ENCODE measurements at regions not wholly inside any gene's neighbourhood (a gene's known extent, or its start where the extent isn't known, plus 50 kb on each side); places are given as distances from the start of the nearest gene placed in this dataset.

GRCh38 chr10:111429288-111430028 lies 352.6 kb downstream of the ADRA2A start:
- Histone ChIP-seq H3K4me1 (ENCODE audit: insufficient read depth, low read length) (peaks cover 4% of the 10 kb centered on the region; the same call in 1 of the 2 replicates), H3K9ac (ENCODE audit: low read depth, low read length) (no peak overlapping the region), H3K36me3 (ENCODE audit: insufficient read depth, low read depth, low read length) (no peaks in the 10 kb centered on the region), H3K9me3 (ENCODE audit: insufficient read depth, low read depth, low read length) (no peaks in the 10 kb centered on the region), H3K27me3 (ENCODE audit: insufficient read depth, low read length) (no peaks in the 10 kb centered on the region), H3K4me3 (ENCODE audit: low read length) (no peak overlapping the region), H3K27ac (ENCODE audit: low read length) (no peak overlapping the region)

- Histone ChIP-seq H3K27ac (ENCODE audit: low read length) (no peak overlapping the region), H3K4me3 (ENCODE audit: low read length) (no peak overlapping the region), H3K9me3 (ENCODE audit: insufficient read depth, low read depth, low read length) (no peaks in the 10 kb centered on the region), H3K36me3 (ENCODE audit: insufficient read depth, low read depth, low read length) (no peaks in the 10 kb centered on the region), H3K4me1 (ENCODE audit: insufficient read depth, low read length) (peaks cover 4% of the 10 kb centered on the region; the same call in 1 of the 2 replicates), H3K9ac (ENCODE audit: low read depth, low read length) (no peak overlapping the region), H3K27me3 (ENCODE audit: insufficient read depth, low read length) (no peaks in the 10 kb centered on the region)
Measured at GRCh38 chr10:111430070-111430469, 353.2 kb downstream of the ADRA2A start.

GRCh38 chr10:111432588-111432987 lies 355.8 kb downstream of the ADRA2A start:
- Histone ChIP-seq H3K4me1 (ENCODE audit: insufficient read depth, low read length) (peaks cover 4% of the 10 kb centered on the region; the same call in 1 of the 2 replicates), H3K9ac (ENCODE audit: low read depth, low read length) (no peak overlapping the region)

GRCh38 chr10:111435871-111436270 lies 359.0 kb downstream of the ADRA2A start:
- H3K27me3 ChIP-seq (ENCODE audit: insufficient read depth, low read length), result no peaks in the 10 kb centered on the region

More at GRCh38 chr10:111432588-111432987, 355.8 kb downstream of the ADRA2A start:
- Histone ChIP-seq H3K4me3 (ENCODE audit: low read length) (no peak overlapping the region), H3K36me3 (ENCODE audit: insufficient read depth, low read depth, low read length) (no peaks in the 10 kb centered on the region), H3K27ac (ENCODE audit: low read length) (no peak overlapping the region), H3K9me3 (ENCODE audit: insufficient read depth, low read depth, low read length) (no peaks in the 10 kb centered on the region), H3K27me3 (ENCODE audit: insufficient read depth, low read length) (no peaks in the 10 kb centered on the region)

GRCh38 chr10:111439034-111439842 lies 362.4 kb downstream of the ADRA2A start:
- Histone ChIP-seq H3K27ac (ENCODE audit: low read length) (no peak overlapping the region), H3K4me1 (ENCODE audit: insufficient read depth, low read length) (no peaks in the 10 kb centered on the region), H3K9ac (ENCODE audit: low read depth, low read length) (no peak overlapping the region), H3K9me3 (ENCODE audit: insufficient read depth, low read depth, low read length) (no peaks in the 10 kb centered on the region), H3K4me3 (ENCODE audit: low read length) (no peak overlapping the region), H3K27me3 (ENCODE audit: insufficient read depth, low read length) (no peaks in the 10 kb centered on the region), H3K36me3 (ENCODE audit: insufficient read depth, low read depth, low read length) (no peaks in the 10 kb centered on the region)

More at GRCh38 chr10:111435871-111436270, 359.0 kb downstream of the ADRA2A start:
- Histone ChIP-seq H3K27ac (ENCODE audit: low read length) (no peak overlapping the region), H3K9me3 (ENCODE audit: insufficient read depth, low read depth, low read length) (no peaks in the 10 kb centered on the region), H3K4me1 (ENCODE audit: insufficient read depth, low read length) (peaks cover 4% of the 10 kb centered on the region; the same call in 1 of the 2 replicates), H3K4me3 (ENCODE audit: low read length) (no peak overlapping the region), H3K36me3 (ENCODE audit: insufficient read depth, low read depth, low read length) (no peaks in the 10 kb centered on the region), H3K9ac (ENCODE audit: low read depth, low read length) (no peak overlapping the region)

GRCh38 chr10:111440501-111440900 lies 363.7 kb downstream of the ADRA2A start:
- Histone ChIP-seq H3K27ac (ENCODE audit: low read length) (no peak overlapping the region), H3K4me3 (ENCODE audit: low read length) (no peak overlapping the region), H3K4me1 (ENCODE audit: insufficient read depth, low read length) (no peaks in the 10 kb centered on the region), H3K27me3 (ENCODE audit: insufficient read depth, low read length) (no peaks in the 10 kb centered on the region), H3K36me3 (ENCODE audit: insufficient read depth, low read depth, low read length) (no peaks in the 10 kb centered on the region), H3K9ac (ENCODE audit: low read depth, low read length) (no peak overlapping the region), H3K9me3 (ENCODE audit: insufficient read depth, low read depth, low read length) (no peaks in the 10 kb centered on the region)

GRCh38 chr10:111445667-111446066 lies 368.8 kb downstream of the ADRA2A start:
- Histone ChIP-seq H3K9me3 (ENCODE audit: insufficient read depth, low read depth, low read length) (no peaks in the 10 kb centered on the region), H3K4me1 (ENCODE audit: insufficient read depth, low read length) (no peaks in the 10 kb centered on the region), H3K9ac (ENCODE audit: low read depth, low read length) (no peak overlapping the region), H3K4me3 (ENCODE audit: low read length) (no peak overlapping the region), H3K27ac (ENCODE audit: low read length) (no peak overlapping the region), H3K27me3 (ENCODE audit: insufficient read depth, low read length) (no peaks in the 10 kb centered on the region), H3K36me3 (ENCODE audit: insufficient read depth, low read depth, low read length) (no peaks in the 10 kb centered on the region)

GRCh38 chr10:111446966-111447365 lies 370.1 kb downstream of the ADRA2A start:
- Histone ChIP-seq H3K36me3 (ENCODE audit: insufficient read depth, low read depth, low read length) (no peaks in the 10 kb centered on the region), H3K27ac (ENCODE audit: low read length) (no peak overlapping the region), H3K4me3 (ENCODE audit: low read length) (no peak overlapping the region), H3K27me3 (ENCODE audit: insufficient read depth, low read length) (no peaks in the 10 kb centered on the region), H3K4me1 (ENCODE audit: insufficient read depth, low read length) (no peaks in the 10 kb centered on the region), H3K9ac (ENCODE audit: low read depth, low read length) (no peak overlapping the region), H3K9me3 (ENCODE audit: insufficient read depth, low read depth, low read length) (no peaks in the 10 kb centered on the region)

- Histone ChIP-seq H3K9ac (ENCODE audit: low read depth, low read length) (no peak overlapping the region), H3K27ac (ENCODE audit: low read length) (no peak overlapping the region), H3K4me1 (ENCODE audit: insufficient read depth, low read length) (no peaks in the 10 kb centered on the region), H3K4me3 (ENCODE audit: low read length) (no peak overlapping the region), H3K9me3 (ENCODE audit: insufficient read depth, low read depth, low read length) (no peaks in the 10 kb centered on the region), H3K36me3 (ENCODE audit: insufficient read depth, low read depth, low read length) (no peaks in the 10 kb centered on the region), H3K27me3 (ENCODE audit: insufficient read depth, low read length) (no peaks in the 10 kb centered on the region)
Measured at GRCh38 chr10:111452153-111452552, 375.3 kb downstream of the ADRA2A start.

- Histone ChIP-seq H3K27ac (ENCODE audit: low read length) (no peak overlapping the region), H3K27me3 (ENCODE audit: insufficient read depth, low read length) (no peaks in the 10 kb centered on the region), H3K4me3 (ENCODE audit: low read length) (no peak overlapping the region), H3K9ac (ENCODE audit: low read depth, low read length) (no peak overlapping the region), H3K4me1 (ENCODE audit: insufficient read depth, low read length) (no peaks in the 10 kb centered on the region), H3K9me3 (ENCODE audit: insufficient read depth, low read depth, low read length) (no peaks in the 10 kb centered on the region), H3K36me3 (ENCODE audit: insufficient read depth, low read depth, low read length) (no peaks in the 10 kb centered on the region)
Measured at GRCh38 chr10:111455776-111456426, 379.1 kb downstream of the ADRA2A start.

GRCh38 chr10:111458256-111458655 lies 381.4 kb downstream of the ADRA2A start:
- Histone ChIP-seq H3K27ac (ENCODE audit: low read length) (no peak overlapping the region), H3K27me3 (ENCODE audit: insufficient read depth, low read length) (no peaks in the 10 kb centered on the region), H3K9ac (ENCODE audit: low read depth, low read length) (no peak overlapping the region), H3K4me3 (ENCODE audit: low read length) (no peak overlapping the region), H3K4me1 (ENCODE audit: insufficient read depth, low read length) (no peaks in the 10 kb centered on the region), H3K9me3 (ENCODE audit: insufficient read depth, low read depth, low read length) (peaks cover 17% of the 10 kb centered on the region; the same call in 1 of the 2 replicates), H3K36me3 (ENCODE audit: insufficient read depth, low read depth, low read length) (no peaks in the 10 kb centered on the region)

All from iPS-20b (cell line).